ENCODE measurements at regions not wholly inside any gene's neighbourhood (a gene's known extent, or its start where the extent isn't known, plus 50 kb on each side); places are given as distances from the start of the nearest gene placed in this dataset.

GRCh38 chr7:116399819-116400218 is 99.7 kb upstream of the CAV2 start:
- Histone ChIP-seq H2AFZ (ENCODE audit: low read length) (no peak overlapping the region), H3K4me2 (ENCODE audit: low read depth, low read length) (no peak overlapping the region), H3K4me3 (ENCODE audit: low read length) (no peak overlapping the region), H3K9ac (ENCODE audit: low read length) (no peak overlapping the region), H3K79me2 (ENCODE audit: low read length) (no peaks in the 10 kb centered on the region), H4K20me1 (ENCODE audit: insufficient read depth, low read length) (no peaks in the 10 kb centered on the region), H3K9me2 (replicated peaks; ENCODE audit: insufficient read depth, low read length) (no peaks in the 10 kb centered on the region), H3K4me1 (ENCODE audit: low read length) (no peaks in the 10 kb centered on the region), H3F3A (ENCODE audit: insufficient read depth, low read length) (no peaks in the 10 kb centered on the region), H3K36me3 (replicated peaks; ENCODE audit: insufficient read depth, low read length) (no peaks in the 10 kb centered on the region), H3K27me3 (replicated peaks; ENCODE audit: insufficient read depth, low read length) (no peaks in the 10 kb centered on the region), H3K9me3 (replicated peaks; ENCODE audit: insufficient read depth, low read length) (no peaks in the 10 kb centered on the region), H3K27ac (ENCODE audit: low read length) (no peak overlapping the region)
- DNase-seq, result no peak
- TF ChIP-seq EZH2phosphoT487 (IDR thresholded peaks at IDR 0.05; ENCODE audit: low read length) (no peak), CTCF (IDR thresholded peaks at IDR 0.05; ENCODE audit: low read length) (no peak), EZH2 (optimal IDR thresholded peaks at IDR 0.05; ENCODE audit: low read depth, low read length) (no peak)

- Histone ChIP-seq H3K36me3 (replicated peaks; ENCODE audit: insufficient read depth, low read length) (no peaks in the 10 kb centered on the region), H3K27ac (ENCODE audit: low read length) (no peak overlapping the region), H3K4me1 (ENCODE audit: low read length) (no peaks in the 10 kb centered on the region), H3K9me2 (replicated peaks; ENCODE audit: insufficient read depth, low read length) (no peaks in the 10 kb centered on the region), H3K9ac (ENCODE audit: low read length) (no peak overlapping the region), H3K79me2 (ENCODE audit: low read length) (no peaks in the 10 kb centered on the region), H3K27me3 (replicated peaks; ENCODE audit: insufficient read depth, low read length) (no peaks in the 10 kb centered on the region), H3K4me2 (ENCODE audit: low read depth, low read length) (no peak overlapping the region), H4K20me1 (ENCODE audit: insufficient read depth, low read length) (no peaks in the 10 kb centered on the region), H3K9me3 (replicated peaks; ENCODE audit: insufficient read depth, low read length) (no peaks in the 10 kb centered on the region), H3K4me3 (ENCODE audit: low read length) (no peak overlapping the region), H3F3A (ENCODE audit: insufficient read depth, low read length) (no peaks in the 10 kb centered on the region), H2AFZ (ENCODE audit: low read length) (no peak overlapping the region)
- DNase-seq, result no peak
- TF ChIP-seq EZH2 (optimal IDR thresholded peaks at IDR 0.05; ENCODE audit: low read depth, low read length) (no peak), EZH2phosphoT487 (IDR thresholded peaks at IDR 0.05; ENCODE audit: low read length) (no peak), CTCF (IDR thresholded peaks at IDR 0.05; ENCODE audit: low read length) (no peak)
Measured at GRCh38 chr7:116400522-116400921, 99.0 kb upstream of the CAV2 start.

GRCh38 chr7:116401711-116402110 is 97.8 kb upstream of the CAV2 start:
- Histone ChIP-seq H3K79me2 (ENCODE audit: low read length) (no peaks in the 10 kb centered on the region), H3K36me3 (replicated peaks; ENCODE audit: insufficient read depth, low read length) (no peaks in the 10 kb centered on the region), H3K9ac (ENCODE audit: low read length) (no peak overlapping the region), H3K4me2 (ENCODE audit: low read depth, low read length) (no peak overlapping the region), H2AFZ (ENCODE audit: low read length) (no peak overlapping the region), H3K27ac (ENCODE audit: low read length) (no peak overlapping the region), H3F3A (ENCODE audit: insufficient read depth, low read length) (no peaks in the 10 kb centered on the region), H3K4me3 (ENCODE audit: low read length) (no peak overlapping the region), H4K20me1 (ENCODE audit: insufficient read depth, low read length) (no peaks in the 10 kb centered on the region), H3K9me3 (replicated peaks; ENCODE audit: insufficient read depth, low read length) (no peaks in the 10 kb centered on the region), H3K27me3 (replicated peaks; ENCODE audit: insufficient read depth, low read length) (no peaks in the 10 kb centered on the region), H3K9me2 (replicated peaks; ENCODE audit: insufficient read depth, low read length) (no peaks in the 10 kb centered on the region), H3K4me1 (ENCODE audit: low read length) (no peaks in the 10 kb centered on the region)
- TF ChIP-seq EZH2phosphoT487 (IDR thresholded peaks at IDR 0.05; ENCODE audit: low read length) (no peak), EZH2 (optimal IDR thresholded peaks at IDR 0.05; ENCODE audit: low read depth, low read length) (no peak), CTCF (IDR thresholded peaks at IDR 0.05; ENCODE audit: low read length) (no peak)
- no peak for DNase-seq
